RWPE1 (cell line): ENCODE measurements at regions not wholly inside any gene's neighbourhood (a gene's known extent, or its start where the extent isn't known, plus 50 kb on each side); places are given as distances from the start of the nearest gene placed in this dataset.

Source experiments
- CTCF ChIA-PET: fragments of 350-600 bp; sonication (Branson Sonifier 250); formaldehyde crosslinking; extraction: SDS; loops from one replicate; lab custom pipeline; 2021; lab: Yijun Ruan, JAX
- POLR2A ChIA-PET: fragments of 400-600 bp; formaldehyde crosslinking; extraction: SDS; loops from one replicate; lab custom pipeline; 2020; ENCODE audit warnings: antibody characterized with exemption; ENCODE audit not compliant: low non-redundant PET; lab: Yijun Ruan, JAX
- DNase-seq: peaks from one replicate; pipeline ENCODE4 v3.0.0; 2012; ENCODE audit warnings: low spot score
- H3K27ac ChIP-seq: fragments of 450-650 bp; 2 replicates; pipeline ENCODE4 v1.5.1; 2017
- TF ChIP-seq, protein P1 (sequence below): fragments of 450-650 bp; conservative IDR thresholded peaks from 2 replicates; pipeline ENCODE4 v1.5.1; 2017; ENCODE audit warnings: low read depth, mild to moderate bottlenecking

- peak overlapping the region; percentile 89 for H3K27ac ChIP-seq
- ChIA-PET CTCF (no interaction called here), POLR2A (no interaction called here)
- no peak for DNase-seq
- TF ChIP-seq, protein P1, sequence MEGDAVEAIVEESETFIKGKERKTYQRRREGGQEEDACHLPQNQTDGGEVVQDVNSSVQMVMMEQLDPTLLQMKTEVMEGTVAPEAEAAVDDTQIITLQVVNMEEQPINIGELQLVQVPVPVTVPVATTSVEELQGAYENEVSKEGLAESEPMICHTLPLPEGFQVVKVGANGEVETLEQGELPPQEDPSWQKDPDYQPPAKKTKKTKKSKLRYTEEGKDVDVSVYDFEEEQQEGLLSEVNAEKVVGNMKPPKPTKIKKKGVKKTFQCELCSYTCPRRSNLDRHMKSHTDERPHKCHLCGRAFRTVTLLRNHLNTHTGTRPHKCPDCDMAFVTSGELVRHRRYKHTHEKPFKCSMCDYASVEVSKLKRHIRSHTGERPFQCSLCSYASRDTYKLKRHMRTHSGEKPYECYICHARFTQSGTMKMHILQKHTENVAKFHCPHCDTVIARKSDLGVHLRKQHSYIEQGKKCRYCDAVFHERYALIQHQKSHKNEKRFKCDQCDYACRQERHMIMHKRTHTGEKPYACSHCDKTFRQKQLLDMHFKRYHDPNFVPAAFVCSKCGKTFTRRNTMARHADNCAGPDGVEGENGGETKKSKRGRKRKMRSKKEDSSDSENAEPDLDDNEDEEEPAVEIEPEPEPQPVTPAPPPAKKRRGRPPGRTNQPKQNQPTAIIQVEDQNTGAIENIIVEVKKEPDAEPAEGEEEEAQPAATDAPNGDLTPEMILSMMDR, result no peak
These were observed 76.4 kb downstream of the OAT start for GRCh38 chr10:124342136-124342820.

GRCh38 chr10:124341768-124342135 lies 77.0 kb downstream of the OAT start:
- DNase-seq, result no peak
- ChIA-PET CTCF (no interaction called here), POLR2A (interaction anchor here (0.6 kb wide), 1 partner anchor 32 kb away, joined by 5 read pairs; no protein-coding TSS in a partner anchor)
- peak overlapping the region; percentile 89 for H3K27ac ChIP-seq
- TF ChIP-seq, protein P1, result no peak

DNA sequence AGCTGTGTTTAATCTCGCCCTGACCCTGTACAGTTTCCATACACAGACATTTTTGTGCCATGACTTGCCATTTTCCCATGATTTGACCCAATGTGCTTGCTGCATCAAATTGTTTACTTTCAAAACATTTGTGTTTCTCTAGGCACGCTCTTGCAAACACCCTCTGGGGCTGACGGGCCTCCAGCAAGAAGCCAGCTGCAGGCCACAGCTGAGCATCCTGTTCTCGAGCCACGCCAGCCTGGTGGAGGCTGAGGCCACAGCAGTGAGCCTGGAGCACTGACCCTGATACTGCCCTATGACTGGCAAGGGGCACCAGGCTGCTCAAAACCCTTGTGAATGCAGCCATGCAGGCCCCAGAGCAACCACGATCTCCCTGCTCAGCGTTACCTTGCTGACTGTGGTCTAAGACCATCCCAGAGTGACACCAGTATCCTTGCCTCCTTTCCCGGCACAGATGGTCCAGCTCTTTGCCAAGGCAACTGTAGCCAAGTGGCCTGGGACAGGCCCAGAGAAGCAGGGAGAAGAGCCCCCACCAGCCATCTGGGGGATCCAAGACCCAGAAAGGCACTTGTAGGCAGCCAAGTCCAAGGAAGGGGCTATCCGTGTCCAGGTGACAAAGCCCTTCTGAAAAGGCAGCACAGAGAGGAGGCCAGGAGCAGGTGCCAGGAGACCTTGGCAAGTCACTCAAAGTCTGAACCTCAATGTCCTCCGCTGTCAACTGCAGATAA lies 78.5 kb downstream of the OAT start:
- TF ChIP-seq, protein P1, result no peak
- ChIA-PET POLR2A (no interaction called here), CTCF (no interaction called here)
- no peak for DNase-seq
- H3K27ac ChIP-seq, result peak overlapping the region; percentile 89

DNA sequence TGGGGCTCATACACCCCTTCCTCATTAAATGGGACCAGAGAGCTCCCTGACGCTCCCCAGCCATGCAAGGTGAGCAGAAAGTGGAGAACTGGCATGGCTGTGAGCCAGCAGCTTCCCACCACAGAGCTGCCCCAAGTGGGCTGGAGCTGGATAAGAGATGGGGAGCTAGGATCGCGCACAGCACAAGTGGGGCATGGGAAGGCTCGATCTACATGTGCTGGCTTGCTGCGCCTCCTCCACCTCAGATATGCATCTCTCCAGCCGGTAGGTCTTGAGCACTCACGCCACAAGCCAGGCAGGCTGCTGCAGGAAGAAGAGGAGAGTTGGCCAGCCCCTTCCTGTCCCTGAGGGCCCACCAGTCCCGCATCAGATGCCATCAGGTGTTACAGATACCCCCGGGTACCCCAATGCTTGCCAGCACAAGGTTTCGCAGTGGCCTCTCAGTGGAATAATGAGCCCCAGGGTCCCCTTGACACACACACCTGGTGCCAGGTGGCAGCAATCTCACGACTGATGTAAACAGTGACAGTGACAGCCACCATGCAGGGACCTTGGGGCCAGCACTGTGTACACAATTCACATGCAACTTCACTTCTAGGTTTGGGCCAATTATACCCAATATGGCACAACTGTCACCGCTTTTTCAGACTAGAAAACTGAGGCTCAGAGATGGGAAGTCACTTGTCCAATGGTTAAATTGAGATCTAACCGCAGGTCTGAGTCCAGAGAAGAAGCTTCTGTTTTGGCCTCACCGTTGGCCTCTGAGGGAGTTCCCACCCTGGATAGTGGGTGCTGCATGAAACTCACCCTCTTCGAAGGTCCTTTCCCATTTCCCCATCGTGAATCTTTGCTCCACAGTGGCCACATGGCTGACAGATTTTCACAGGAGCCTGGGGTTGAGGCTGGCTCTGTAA lies 79.3 kb downstream of the OAT start:
- H3K27ac ChIP-seq, result peak overlapping the region; percentile 89
- TF ChIP-seq, protein P1, result no peak
- no peak for DNase-seq
- CTCF ChIA-PET, result no interaction called here
- POLR2A ChIA-PET, result no interaction called here

DNA sequence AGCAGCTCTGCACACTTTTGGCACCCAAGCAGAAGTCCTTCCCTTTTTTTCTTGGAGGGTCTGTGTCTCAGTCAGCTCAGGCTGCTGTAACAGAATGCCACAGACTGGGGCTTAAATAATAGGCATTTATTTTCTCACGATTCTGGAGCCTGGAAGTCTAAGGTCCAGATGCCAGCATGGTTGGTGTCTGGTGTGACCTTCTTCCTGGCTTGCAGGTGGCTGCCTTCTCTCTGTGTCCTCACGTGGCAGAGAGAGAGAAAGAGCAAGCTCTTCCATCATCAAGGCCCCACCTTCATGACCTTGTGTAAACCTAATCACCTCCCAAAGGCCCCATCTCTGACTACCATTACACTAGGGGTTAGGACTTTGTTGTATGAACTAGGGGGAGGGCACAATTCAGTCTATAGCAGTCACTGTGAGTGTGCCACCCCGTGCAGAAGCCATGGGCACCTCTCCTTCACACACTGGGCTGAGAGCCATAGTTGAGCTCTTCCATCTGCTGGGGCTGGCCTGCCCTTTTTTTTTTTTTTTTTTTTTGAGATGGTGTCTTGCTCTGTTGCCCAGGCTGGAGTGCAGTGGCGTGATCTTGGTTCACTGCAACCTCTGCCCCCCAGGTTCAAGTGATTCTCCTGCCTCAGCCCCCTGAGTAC lies 80.3 kb downstream of the OAT start:
- no peak overlapping the region for H3K27ac ChIP-seq
- no peak for DNase-seq
- ChIA-PET CTCF (no interaction called here), POLR2A (no interaction called here)
- TF ChIP-seq, protein P1, result no peak

GRCh38 chr10:124336186-124336585 lies 82.5 kb downstream of the OAT start:
- POLR2A ChIA-PET, result no interaction called here
- CTCF ChIA-PET, result no interaction called here
- no peak for DNase-seq
- H3K27ac ChIP-seq, result no peak overlapping the region
- TF ChIP-seq, protein P1, result no peak
